Spinal cord (tissue), 9 donors: ENCODE measurements at regions not wholly inside any gene's neighbourhood (a gene's known extent, or its start where the extent isn't known, plus 50 kb on each side); places are given as distances from the start of the nearest gene placed in this dataset.
A peak's percentile ranks its signal among the peaks of the same experiment; 100 is the strongest.

Experiments
- DNase-seq, 6 donors: peaks; one replicate each; pipeline versions ENCODE4 v3.0.0 to v3.0.0-alpha.2; 2013 to 2015; ENCODE audit warnings: low spot score in 6 of 6, low read depth in 4 of 6
- H3K27ac ChIP-seq: one replicate; pipeline ENCODE4 v1.5.1; 2013; ENCODE audit warnings: low read depth, low read length, control low read depth
- H3K27me3 ChIP-seq: one replicate; pipeline ENCODE4 v1.6.1; 2013; ENCODE audit warnings: low read length; ENCODE audit not compliant: control insufficient read depth, insufficient read depth
- H3K36me3 ChIP-seq: one replicate; pipeline ENCODE4 v1.6.1; 2013; ENCODE audit warnings: low read length; ENCODE audit not compliant: control insufficient read depth, insufficient read depth
- H3K4me1 ChIP-seq: one replicate; pipeline ENCODE4 v1.6.1; 2013; ENCODE audit warnings: low read length; ENCODE audit not compliant: control insufficient read depth, insufficient read depth
- H3K4me3 ChIP-seq: one replicate; pipeline ENCODE4 v1.5.1; 2013; ENCODE audit warnings: low read depth, low read length, control low read depth
- H3K9me3 ChIP-seq: one replicate; pipeline ENCODE4 v1.6.1; 2013; ENCODE audit warnings: low read length; ENCODE audit not compliant: control insufficient read depth, insufficient read depth
- WGBS: methylation state at CpG from one replicate; pipeline ENCODE4 v1.1.5; 2013; ENCODE audit warnings: missing lambda C conversion rate; ENCODE audit not compliant: insufficient coverage; 5-methylcytosine and 5-hydroxymethylcytosine counted together
- donor health status: healthy.

DNA sequence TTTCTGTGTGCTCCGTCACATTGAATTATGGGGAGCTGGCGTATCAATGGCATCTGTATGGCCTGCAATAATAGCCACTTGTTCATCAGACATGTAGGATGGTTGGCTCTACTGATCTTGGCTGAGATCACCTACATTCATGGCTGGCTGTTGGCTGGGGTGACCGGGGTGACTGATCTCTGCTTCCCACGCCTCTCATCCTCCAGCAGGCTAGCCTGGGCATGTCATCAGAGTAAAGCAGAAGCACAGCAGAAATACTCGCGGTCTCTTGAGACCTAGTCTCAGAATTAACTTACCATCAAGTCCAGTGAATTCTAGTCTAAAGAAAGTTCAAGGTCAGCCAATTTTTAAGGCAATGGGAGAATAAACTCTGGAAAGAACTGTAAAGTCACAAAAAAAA lies 257.7 kb upstream of the GLI3 start:
- Histone ChIP-seq H3K4me3 (no peak overlapping the region), H3K27ac (no peak overlapping the region), H3K27me3 (peaks cover 3% of the 10 kb centered on the region), H3K36me3 (no peaks in the 10 kb centered on the region), H3K4me1 (peaks cover 13% of the 10 kb centered on the region), H3K9me3 (no peaks in the 10 kb centered on the region)
- WGBS = 76% methylated on average over 2 of the region's 6 CpGs
- DNase-seq = no peak

DNA sequence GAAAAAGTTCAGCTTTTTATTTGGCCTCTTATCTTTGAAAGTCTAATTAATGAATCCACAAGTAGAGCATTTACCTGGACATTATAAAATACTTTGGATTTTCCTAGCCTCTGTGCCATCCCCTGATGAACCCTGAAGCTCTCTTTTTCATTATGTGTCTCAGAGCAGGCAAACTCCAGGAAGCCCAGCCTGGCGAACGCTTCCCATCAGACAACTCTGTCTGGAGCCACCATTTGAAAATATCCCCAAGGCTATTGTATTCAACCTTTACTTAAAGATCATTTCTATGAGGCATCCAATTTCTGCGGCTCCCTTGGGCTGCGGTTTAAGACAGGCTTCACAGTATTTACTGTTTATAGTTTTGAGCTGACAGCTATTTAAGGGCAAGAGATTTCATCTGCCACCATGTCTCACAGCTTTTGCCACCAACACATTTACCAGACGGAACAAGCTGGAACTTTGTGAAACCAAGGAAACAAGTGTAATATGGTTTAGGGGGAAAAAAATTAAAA lies 257.2 kb upstream of the GLI3 start:
- Histone ChIP-seq H3K36me3 (no peaks in the 10 kb centered on the region), H3K27me3 (peaks cover 3% of the 10 kb centered on the region), H3K27ac (peak overlapping the region; percentile 44), H3K4me1 (peaks cover 13% of the 10 kb centered on the region), H3K9me3 (no peaks in the 10 kb centered on the region), H3K4me3 (no peak overlapping the region)
- DNase-seq = peak in 2 of 6 donors; percentile 4 to 22
- WGBS = 70% methylated on average over 2 of the region's 5 CpGs

DNA sequence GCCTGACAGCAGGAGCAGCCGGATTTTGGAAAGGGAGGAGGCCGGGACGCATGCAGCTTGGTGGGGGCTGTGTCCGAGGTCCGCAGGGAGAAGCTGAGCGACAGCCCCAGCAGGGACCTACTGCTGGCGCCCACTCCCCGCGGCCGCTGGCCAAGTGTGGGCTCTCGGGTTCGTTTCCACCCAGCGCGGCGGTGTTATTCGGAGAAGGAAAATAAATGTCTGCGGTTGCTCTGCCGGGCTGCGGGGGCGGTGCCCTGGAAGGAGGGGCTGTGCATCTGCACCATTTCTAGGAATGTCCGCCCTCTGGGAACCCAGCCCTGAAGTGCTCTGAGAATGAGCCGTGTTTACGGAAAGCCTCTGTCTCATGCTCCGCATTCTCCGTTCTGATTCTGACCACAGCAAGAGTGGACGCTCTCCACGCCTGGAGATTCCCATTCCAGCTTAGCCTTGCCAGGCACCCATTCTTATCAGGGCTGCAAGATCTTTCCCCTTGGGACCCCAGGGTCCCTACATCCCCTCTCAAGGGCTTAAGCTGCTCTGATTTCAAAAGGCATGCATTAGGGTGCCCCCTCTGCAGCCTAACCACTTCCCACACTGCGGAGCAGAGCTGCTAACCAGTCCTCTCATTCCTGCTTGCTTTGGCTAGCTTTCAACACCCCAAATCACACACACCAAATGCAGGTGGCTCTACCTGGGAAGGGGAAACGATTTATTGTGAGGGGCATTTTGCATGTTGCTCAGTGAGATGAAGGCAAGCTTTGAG lies 256.6 kb upstream of the GLI3 start:
- Histone ChIP-seq H3K4me3 (peak overlapping the region; percentile 55), H3K4me1 (peaks cover 13% of the 10 kb centered on the region)
- DNase-seq = peak; percentile 33 to 87 (median 52)

DNA sequence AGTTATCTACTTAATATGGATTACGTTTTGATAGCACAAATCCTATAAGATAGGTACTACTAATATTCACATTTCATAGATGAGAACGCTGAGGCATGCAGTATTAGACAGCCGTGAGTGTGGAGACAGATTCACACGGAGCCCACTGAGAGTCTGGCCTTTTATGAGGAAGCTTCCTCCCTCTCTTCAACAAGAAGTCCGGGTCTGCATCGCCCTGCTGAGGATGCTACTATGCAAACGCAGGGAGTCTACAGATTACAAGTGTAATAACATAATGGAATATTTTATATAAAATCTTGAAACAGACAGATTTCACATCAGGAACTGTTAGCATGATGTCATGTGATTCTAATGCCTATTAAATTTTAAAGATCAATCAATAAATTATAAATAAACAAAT lies 255.9 kb upstream of the GLI3 start:
- peaks cover 13% of the 10 kb centered on the region for H3K4me1 ChIP-seq
- no peaks in the 10 kb centered on the region for H3K36me3 ChIP-seq
- H3K27me3 ChIP-seq = peaks cover 3% of the 10 kb centered on the region
- H3K27ac ChIP-seq = no peak overlapping the region
- H3K4me3 ChIP-seq = peak overlapping the region; percentile 55
- no CpG with 5 or more reads among the region's 7 CpGs for WGBS
- no peaks in the 10 kb centered on the region for H3K9me3 ChIP-seq
- peak in 3 of 6 donors; percentile 11 to 74 (median 35) for DNase-seq

More for the DNA sequence above, 256.6 kb upstream of the GLI3 start:
- no peaks in the 10 kb centered on the region for H3K9me3 ChIP-seq
- H3K27ac ChIP-seq = peak overlapping the region; percentile 44
- under 1% methylated on average over 27 of the region's 29 CpGs for WGBS
- H3K36me3 ChIP-seq = no peaks in the 10 kb centered on the region
- peaks cover 3% of the 10 kb centered on the region for H3K27me3 ChIP-seq

DNA sequence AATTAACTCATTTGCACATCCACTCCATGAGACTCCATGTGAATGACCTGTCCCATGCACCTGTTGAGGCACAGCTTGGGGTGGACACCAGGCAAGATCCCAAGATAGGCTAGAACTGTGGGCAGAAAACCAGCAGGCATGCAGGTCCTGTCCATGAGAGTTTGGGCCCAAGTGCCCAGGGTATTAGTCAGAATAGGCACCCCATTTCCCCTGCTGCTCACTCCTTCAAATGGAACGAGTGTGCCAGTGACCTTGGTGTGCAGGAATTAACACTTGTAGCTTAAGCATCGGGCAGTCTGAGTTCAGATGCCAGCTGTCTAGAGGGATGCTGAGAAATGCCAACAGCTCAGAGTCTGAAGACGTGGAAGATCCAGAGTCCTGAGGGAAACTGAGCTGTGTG lies 254.1 kb upstream of the GLI3 start:
- WGBS = 86% methylated on average over 3 of the region's 3 CpGs
- Histone ChIP-seq H3K27me3 (peaks cover 3% of the 10 kb centered on the region), H3K4me1 (peaks cover 13% of the 10 kb centered on the region), H3K27ac (no peak overlapping the region), H3K9me3 (no peaks in the 10 kb centered on the region), H3K36me3 (no peaks in the 10 kb centered on the region), H3K4me3 (no peak overlapping the region)
- no peak for DNase-seq

DNA sequence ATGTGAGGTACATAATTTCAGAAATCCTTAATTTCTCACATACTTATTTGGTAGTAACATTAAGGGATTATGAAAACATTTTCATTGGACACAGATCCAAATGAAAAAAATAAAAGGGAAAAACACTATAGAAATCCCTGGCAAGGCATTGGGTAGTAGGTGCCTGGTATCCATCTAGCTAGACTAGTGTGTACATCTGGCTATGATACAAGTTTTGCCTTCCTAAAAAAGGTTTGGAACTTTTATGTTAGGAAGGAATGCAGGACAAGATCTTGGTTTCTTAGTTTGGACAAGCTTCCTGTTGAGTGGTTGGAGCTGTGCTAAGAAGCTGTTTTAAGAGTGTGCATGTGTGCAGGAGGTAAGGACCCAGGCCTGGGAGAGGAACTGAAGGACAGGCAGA lies 252.3 kb upstream of the GLI3 start:
- no peak for DNase-seq
- H3K27ac ChIP-seq = no peak overlapping the region
- H3K9me3 ChIP-seq = no peaks in the 10 kb centered on the region
- H3K27me3 ChIP-seq = peaks cover 3% of the 10 kb centered on the region
- H3K4me3 ChIP-seq = no peak overlapping the region
- H3K4me1 ChIP-seq = peaks cover 13% of the 10 kb centered on the region
- H3K36me3 ChIP-seq = no peaks in the 10 kb centered on the region

DNA sequence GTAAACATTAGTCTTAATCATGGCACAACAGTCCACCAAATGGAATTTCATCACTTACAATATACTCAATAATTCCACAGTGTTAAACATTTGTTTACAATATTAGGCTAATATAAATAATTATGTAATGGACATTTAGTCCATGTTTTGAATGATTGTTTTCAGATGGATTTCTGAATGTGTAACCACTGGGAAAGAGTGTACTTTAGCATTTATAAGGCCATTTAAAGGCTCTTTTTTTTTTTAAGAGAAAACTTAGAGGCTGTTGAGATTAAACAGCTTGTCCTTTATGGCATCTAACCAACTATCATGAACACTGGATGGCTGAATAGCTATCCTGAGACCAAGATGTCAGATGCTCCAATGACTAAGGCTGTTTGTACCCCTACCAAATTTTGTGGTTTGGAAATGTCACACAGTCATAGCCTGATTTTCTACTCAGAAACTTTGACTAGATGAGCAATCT lies 248.3 kb upstream of the GLI3 start:
- no peak for DNase-seq
- H3K4me3 ChIP-seq = no peak overlapping the region
- H3K36me3 ChIP-seq = no peaks in the 10 kb centered on the region
- H3K27ac ChIP-seq = no peak overlapping the region
- no peaks in the 10 kb centered on the region for H3K4me1 ChIP-seq
- no peaks in the 10 kb centered on the region for H3K27me3 ChIP-seq
- no peaks in the 10 kb centered on the region for H3K9me3 ChIP-seq

DNA sequence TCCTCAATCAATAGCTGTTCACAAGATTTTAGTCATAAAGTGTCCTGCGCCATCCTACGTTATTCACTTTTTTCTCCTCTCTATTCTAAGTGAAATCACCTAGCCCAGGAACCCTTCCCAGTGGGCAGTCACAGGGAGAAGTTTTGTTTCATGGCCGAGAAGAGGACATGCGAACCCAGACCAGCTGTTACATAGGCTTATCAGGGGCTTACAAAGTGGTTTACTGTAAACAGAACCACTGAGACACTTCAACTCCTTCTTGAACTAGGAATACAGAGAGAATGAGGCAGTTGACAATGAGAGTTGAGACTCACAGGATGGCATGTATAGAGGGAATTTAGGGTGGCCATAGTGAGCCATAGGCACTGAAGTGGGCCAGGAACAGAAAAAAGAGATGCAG lies 246.9 kb upstream of the GLI3 start:
- no peak for DNase-seq
- Histone ChIP-seq H3K36me3 (no peaks in the 10 kb centered on the region), H3K4me3 (no peak overlapping the region), H3K4me1 (no peaks in the 10 kb centered on the region), H3K9me3 (no peaks in the 10 kb centered on the region), H3K27me3 (no peaks in the 10 kb centered on the region), H3K27ac (no peak overlapping the region)
- WGBS = 89% methylated on average over 3 of the region's 4 CpGs

DNA sequence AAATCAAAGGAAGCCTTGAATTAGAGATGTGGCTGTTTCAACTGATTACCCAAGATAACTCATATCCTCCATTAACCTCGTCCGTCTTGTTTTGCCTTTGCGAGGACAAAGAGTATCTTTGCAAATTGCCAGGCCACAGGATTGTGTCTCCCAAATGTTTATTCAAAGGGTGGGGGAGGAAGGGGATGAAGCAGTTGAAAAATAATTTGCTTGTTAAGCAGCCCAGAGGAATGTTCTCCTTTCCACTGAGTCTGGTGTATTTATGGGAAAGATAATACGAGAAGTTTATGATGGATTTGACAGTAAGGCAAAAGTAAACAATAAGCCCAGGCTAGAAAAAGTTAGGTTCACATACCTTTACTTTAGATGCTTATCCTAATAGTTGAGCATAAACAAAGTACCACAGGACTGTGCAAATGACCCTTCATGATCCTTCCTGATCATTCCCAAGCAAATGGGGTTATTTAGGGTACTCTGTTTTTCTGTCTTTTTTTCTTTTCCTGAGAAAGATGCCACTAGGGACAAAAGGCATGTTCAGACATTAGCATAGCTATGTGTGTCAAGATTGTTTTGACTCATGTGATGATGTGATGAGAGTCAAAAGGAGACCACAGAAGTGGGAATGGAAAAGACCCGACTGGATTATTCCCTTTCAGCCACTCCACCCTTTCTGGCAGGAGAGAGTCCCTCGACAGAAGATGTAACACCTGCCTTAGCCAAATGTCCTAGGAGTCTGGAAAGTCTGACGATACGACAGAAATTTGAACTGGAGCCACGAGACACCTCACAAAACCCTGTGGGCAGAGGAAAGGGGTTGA lies 243.0 kb upstream of the GLI3 start:
- H3K27ac ChIP-seq = no peak overlapping the region
- H3K27me3 ChIP-seq = no peaks in the 10 kb centered on the region
- 72% methylated on average over 5 of the region's 9 CpGs for WGBS
- H3K9me3 ChIP-seq = no peaks in the 10 kb centered on the region
- no peaks in the 10 kb centered on the region for H3K4me1 ChIP-seq
- DNase-seq = peak in 1 of 6 donors; percentile 26
- H3K36me3 ChIP-seq = no peaks in the 10 kb centered on the region
- no peak overlapping the region for H3K4me3 ChIP-seq
